Fibroblast of lung (primary cell): ENCODE measurements at regions not wholly inside any gene's neighbourhood (a gene's known extent, or its start where the extent isn't known, plus 50 kb on each side); places are given as distances from the start of the nearest gene placed in this dataset.

Experiments
- CTCF ChIP-seq, 2 donors: IDR thresholded peaks in 1 of 2; conservative IDR thresholded peaks in 1 of 2; 1 replicate in 1 of 2; 2 replicates in 1 of 2; pipeline ENCODE4 v1.5.1; 2011 to 2012; ENCODE audit warnings: low read length in 2 of 2, control low read depth in 1 of 2, inconsistent platforms in 1 of 2, low read depth in 1 of 2, mild to moderate bottlenecking in 1 of 2
- EZH2 ChIP-seq: IDR thresholded peaks from 2 replicates; pipeline ENCODE4 v1.5.1; 2012; ENCODE audit warnings: low read length, control low read depth, mild to moderate bottlenecking; ENCODE audit errors: missing control alignments

GRCh38 chr1:75023005-75023404, 111.2 kb upstream of the LHX8 start:
- TF ChIP-seq CTCF (conservative IDR thresholded peaks at IDR 0.05 in 1 of 2, IDR thresholded peaks at IDR 0.05 in 1 of 2; ENCODE audit: low read depth in 1 of 2, low read length in 2 of 2) (no peak), EZH2 (no peak)
